OCI-LY3 (cell line): ENCODE measurements at regions not wholly inside any gene's neighbourhood (a gene's known extent, or its start where the extent isn't known, plus 50 kb on each side); places are given as distances from the start of the nearest gene placed in this dataset.

Experiments used
- H2AFZ ChIP-seq: fragments of 200-600, 300-600 bp; shearing (Covaris generic); 2 replicates; pipeline ENCODE4 v1.6.0; 2014; ENCODE audit warnings: antibody characterized with exemption, low read depth, low read length
- H3K27ac ChIP-seq: fragments of 200-600, 300-600 bp; sonication (generic); 2 replicates; pipeline ENCODE4 v1.5.1; 2014; ENCODE audit warnings: mild to moderate bottlenecking, low read length, moderate library complexity, mixed read lengths
- H3K27me3 ChIP-seq: fragments of 200-600, 300-600 bp; sonication (generic); 2 replicates; pipeline ENCODE4 v1.6.1; 2014; ENCODE audit warnings: low read depth, low read length, mixed read lengths
- H3K36me3 ChIP-seq: fragments of 200-600, 300-600 bp; sonication (generic); replicated peaks from 2 replicates; pipeline ENCODE3; 2014; ENCODE audit warnings: low read depth, low read length, mixed read lengths
- H3K4me1 ChIP-seq: fragments of 300-600, 200-600 bp; sonication (generic); 2 replicates; pipeline ENCODE4 v1.6.1; 2014; ENCODE audit warnings: low read length, mixed read lengths
- H3K4me2 ChIP-seq: fragments of 200-600, 300-600 bp; sonication (generic); 2 replicates; pipeline ENCODE4 v1.6.1; 2014; ENCODE audit warnings: low read length, mixed read lengths
- H3K4me3 ChIP-seq: fragments of 300-600, 200-600 bp; sonication (generic); 2 replicates; pipeline ENCODE4 v1.5.1; 2014; ENCODE audit warnings: antibody characterized with exemption, mild to moderate bottlenecking, low read length, moderate library complexity
- H3K79me2 ChIP-seq: fragments of 300-600, 200-600 bp; shearing (Covaris generic); 2 replicates; pipeline ENCODE4 v1.6.1; 2014; ENCODE audit warnings: mild to moderate bottlenecking, low read length, mixed read lengths
- H3K9ac ChIP-seq: fragments of 300-600, 200-600 bp; shearing (Covaris generic); 2 replicates; pipeline ENCODE4 v1.6.0; 2014; ENCODE audit warnings: mild to moderate bottlenecking, low read length, moderate library complexity
- H3K9me3 ChIP-seq: fragments of 200-600, 300-600 bp; shearing (Covaris generic); 2 replicates; pipeline ENCODE4 v1.6.1; 2014; ENCODE audit warnings: low read length, mixed read lengths; ENCODE audit not compliant: insufficient read depth
- H4K20me1 ChIP-seq: fragments of 200-600, 300-600 bp; sonication (generic); 2 replicates; pipeline ENCODE4 v1.6.1; 2016; ENCODE audit warnings: low read length, mixed read lengths; ENCODE audit not compliant: insufficient read depth
- CTCF ChIP-seq: fragments of 200-600, 300-600 bp; sonication (generic); IDR thresholded peaks from 2 replicates; pipeline ENCODE4 v1.5.1; 2014; ENCODE audit warnings: antibody characterized with exemption, low read length, low read depth
- EZH2phosphoT487 ChIP-seq: fragments of 200-600 bp; shearing (Covaris generic); IDR thresholded peaks from 2 replicates; pipeline ENCODE4 v1.6.1; 2018; ENCODE audit warnings: antibody characterized with exemption, mixed run types, low read depth

- Histone ChIP-seq H2AFZ (no peak overlapping the region), H3K4me2 (no peak overlapping the region), H3K4me3 (no peak overlapping the region), H3K79me2 (no peaks in the 10 kb centered on the region), H4K20me1 (no peaks in the 10 kb centered on the region), H3K9ac (no peak overlapping the region), H3K36me3 (no peaks in the 10 kb centered on the region), H3K27ac (no peak overlapping the region), H3K9me3 (no peaks in the 10 kb centered on the region), H3K27me3 (peaks cover 3% of the 10 kb centered on the region), H3K4me1 (no peaks in the 10 kb centered on the region)
- TF ChIP-seq EZH2phosphoT487 = no peak
- no peak for TF ChIP-seq CTCF
These were observed 314.7 kb downstream of the HAPSTR1 start for GRCh38 chr16:9406038-9406712.

- Histone ChIP-seq H3K4me1 (no peaks in the 10 kb centered on the region), H3K9ac (no peak overlapping the region), H2AFZ (no peak overlapping the region), H3K9me3 (no peaks in the 10 kb centered on the region), H3K79me2 (no peaks in the 10 kb centered on the region), H4K20me1 (no peaks in the 10 kb centered on the region), H3K4me2 (no peak overlapping the region), H3K27ac (no peak overlapping the region), H3K4me3 (no peak overlapping the region), H3K27me3 (peaks cover 11% of the 10 kb centered on the region), H3K36me3 (no peaks in the 10 kb centered on the region)
- TF ChIP-seq EZH2phosphoT487 (no peak), CTCF (no peak)
These were observed 315.8 kb downstream of the HAPSTR1 start for GRCh38 chr16:9407206-9407758.

- peaks cover 19% of the 10 kb centered on the region for H3K27me3 ChIP-seq
- TF ChIP-seq CTCF (no peak), EZH2phosphoT487 (no peak)
These were observed 316.9 kb downstream of the HAPSTR1 start for GRCh38 chr16:9408297-9408878.

More at GRCh38 chr16:9408297-9408878, 316.9 kb downstream of the HAPSTR1 start:
- Histone ChIP-seq H3K9ac (no peak overlapping the region), H3K27ac (no peak overlapping the region), H3K79me2 (no peaks in the 10 kb centered on the region), H4K20me1 (no peaks in the 10 kb centered on the region), H3K4me1 (no peaks in the 10 kb centered on the region), H3K4me3 (no peak overlapping the region), H3K4me2 (no peak overlapping the region), H2AFZ (no peak overlapping the region), H3K36me3 (no peaks in the 10 kb centered on the region), H3K9me3 (no peaks in the 10 kb centered on the region)
